ENCODE measurements at regions not wholly inside any gene's neighbourhood (a gene's known extent, or its start where the extent isn't known, plus 50 kb on each side); places are given as distances from the start of the nearest gene placed in this dataset.
A peak's percentile ranks its signal among the peaks of the same experiment; 100 is the strongest.

DNA sequence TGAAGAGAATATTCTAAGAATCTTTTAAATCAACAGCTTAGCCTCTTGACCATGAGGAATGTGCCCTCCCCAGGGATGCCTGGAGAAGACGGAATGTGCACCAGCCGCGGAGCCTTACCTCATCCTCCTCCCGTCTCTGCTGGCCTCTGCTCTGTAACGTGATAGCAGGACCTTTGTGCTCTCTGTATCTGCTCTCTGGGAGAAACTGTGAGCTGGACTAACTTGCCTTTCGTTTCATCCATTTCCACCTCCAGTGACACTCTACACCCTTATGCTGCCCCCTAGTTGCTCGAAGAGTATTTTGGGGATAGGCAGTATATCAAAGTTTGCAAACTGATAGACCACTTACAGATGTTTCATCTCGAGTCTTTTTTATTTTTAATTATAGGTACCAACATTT is 141.4 kb downstream of the NPR3 start:
- peak; percentile 83 to 85 for TF ChIP-seq RAD21 (conservative IDR thresholded peaks at IDR 0.05 in 1 of 2, IDR thresholded peaks at IDR 0.05 in 1 of 2)
- TF ChIP-seq, protein P1, sequence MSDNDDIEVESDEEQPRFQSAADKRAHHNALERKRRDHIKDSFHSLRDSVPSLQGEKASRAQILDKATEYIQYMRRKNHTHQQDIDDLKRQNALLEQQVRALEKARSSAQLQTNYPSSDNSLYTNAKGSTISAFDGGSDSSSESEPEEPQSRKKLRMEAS (IDR thresholded peaks at IDR 0.05), result 0 out of 2 replicates have a peak, but pooled peaks have one; percentile 39
- TF ChIP-seq, protein P2, sequence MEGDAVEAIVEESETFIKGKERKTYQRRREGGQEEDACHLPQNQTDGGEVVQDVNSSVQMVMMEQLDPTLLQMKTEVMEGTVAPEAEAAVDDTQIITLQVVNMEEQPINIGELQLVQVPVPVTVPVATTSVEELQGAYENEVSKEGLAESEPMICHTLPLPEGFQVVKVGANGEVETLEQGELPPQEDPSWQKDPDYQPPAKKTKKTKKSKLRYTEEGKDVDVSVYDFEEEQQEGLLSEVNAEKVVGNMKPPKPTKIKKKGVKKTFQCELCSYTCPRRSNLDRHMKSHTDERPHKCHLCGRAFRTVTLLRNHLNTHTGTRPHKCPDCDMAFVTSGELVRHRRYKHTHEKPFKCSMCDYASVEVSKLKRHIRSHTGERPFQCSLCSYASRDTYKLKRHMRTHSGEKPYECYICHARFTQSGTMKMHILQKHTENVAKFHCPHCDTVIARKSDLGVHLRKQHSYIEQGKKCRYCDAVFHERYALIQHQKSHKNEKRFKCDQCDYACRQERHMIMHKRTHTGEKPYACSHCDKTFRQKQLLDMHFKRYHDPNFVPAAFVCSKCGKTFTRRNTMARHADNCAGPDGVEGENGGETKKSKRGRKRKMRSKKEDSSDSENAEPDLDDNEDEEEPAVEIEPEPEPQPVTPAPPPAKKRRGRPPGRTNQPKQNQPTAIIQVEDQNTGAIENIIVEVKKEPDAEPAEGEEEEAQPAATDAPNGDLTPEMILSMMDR (IDR thresholded peaks at IDR 0.05), result peak; percentile 79
- TF ChIP-seq, protein P3, sequence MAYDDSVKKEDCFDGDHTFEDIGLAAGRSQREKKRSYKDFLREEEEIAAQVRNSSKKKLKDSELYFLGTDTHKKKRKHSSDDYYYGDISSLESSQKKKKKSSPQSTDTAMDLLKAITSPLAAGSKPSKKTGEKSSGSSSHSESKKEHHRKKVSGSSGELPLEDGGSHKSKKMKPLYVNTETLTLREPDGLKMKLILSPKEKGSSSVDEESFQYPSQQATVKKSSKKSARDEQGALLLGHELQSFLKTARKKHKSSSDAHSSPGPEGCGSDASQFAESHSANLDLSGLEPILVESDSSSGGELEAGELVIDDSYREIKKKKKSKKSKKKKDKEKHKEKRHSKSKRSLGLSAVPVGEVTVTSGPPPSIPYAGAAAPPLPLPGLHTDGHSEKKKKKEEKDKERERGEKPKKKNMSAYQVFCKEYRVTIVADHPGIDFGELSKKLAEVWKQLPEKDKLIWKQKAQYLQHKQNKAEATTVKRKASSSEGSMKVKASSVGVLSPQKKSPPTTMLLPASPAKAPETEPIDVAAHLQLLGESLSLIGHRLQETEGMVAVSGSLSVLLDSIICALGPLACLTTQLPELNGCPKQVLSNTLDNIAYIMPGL (CRISPR knock-in tag; IDR thresholded peaks at IDR 0.05; ENCODE audit: borderline replicate concordance), result no peak
- peak; percentile 90 for TF ChIP-seq SMC3 (IDR thresholded peaks at IDR 0.05)
- TF ChIP-seq NR3C1 (IDR thresholded peaks at IDR 0.05), result no peak
- no peak overlapping the region for H3K4me3 ChIP-seq
- WGBS (ENCODE audit: missing lambda C conversion rate), result 2% methylated on average over 8 of the region's 8 CpGs
- ChIA-PET CTCF (interaction anchor here (0.6 to 3.9 kb wide), 40 partner anchors 9 to 423 kb away, joined by 3 to 26 read pairs (median 4); partner anchors contain the start of gene NPR3), POLR2A (no interaction called here)
- peaks cover 16% of the 10 kb centered on the region for H3K4me1 ChIP-seq
- DNase-seq (ENCODE audit: low read depth in 1 of 2, low spot score in 1 of 2) (peak; percentile 15 to 83), ATAC-seq (peak; percentile 88 to 96), FAIRE-seq (no peak)
- H3K9me3 ChIP-seq, result no peaks in the 10 kb centered on the region; the same call in 2 of the 3 replicates
- H3K4me2 ChIP-seq, result peak overlapping the region; percentile 65
- H3K27ac ChIP-seq, result peak overlapping the region; percentile 62 to 79

DNA sequence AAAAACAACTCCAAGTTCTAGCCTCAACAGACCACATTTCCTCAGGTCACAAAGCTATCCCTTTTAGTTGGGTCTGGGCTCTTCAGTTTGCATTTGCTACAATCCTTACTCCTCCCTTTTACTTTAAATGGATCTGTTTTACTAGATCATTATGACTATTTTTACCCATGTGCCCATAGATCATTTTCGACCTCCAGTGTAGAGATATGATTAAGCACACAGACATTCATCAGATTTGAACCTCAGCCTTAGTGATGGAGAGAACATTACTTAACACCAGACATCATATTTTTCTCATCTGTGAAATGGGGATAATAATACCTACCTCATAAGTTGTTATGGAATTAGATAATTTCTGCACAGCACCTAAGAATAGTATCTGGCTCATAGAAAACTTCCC is 141.9 kb downstream of the NPR3 start:
- TF ChIP-seq BHLHE40 (IDR thresholded peaks at IDR 0.05; ENCODE audit: low read depth, low read length), result no peak
- TF ChIP-seq MAFK (IDR thresholded peaks at IDR 0.05; ENCODE audit: partially characterized antibody), result no peak
- TF ChIP-seq, protein P1 (IDR thresholded peaks at IDR 0.05), result no peak
- no peak for TF ChIP-seq FOXS1 (CRISPR knock-in tag; IDR thresholded peaks at IDR 0.05)
- TF ChIP-seq SMC3 (IDR thresholded peaks at IDR 0.05), result no peak
- no peak for TF ChIP-seq KDM1A (IDR thresholded peaks at IDR 0.05; ENCODE audit: low read depth)
- Histone ChIP-seq H3K9me3 (no peaks in the 10 kb centered on the region; the same call in 2 of the 3 replicates), H3K4me3 (no peak overlapping the region), H3K4me2 (peak overlapping the region; percentile 65), H3K4me1 (peaks cover 16% of the 10 kb centered on the region), H3K27ac (peak overlapping the region; percentile 62 to 79; a peak in 4 of 6 replicates)
- DNase-seq (ENCODE audit: low read depth in 1 of 2, low spot score in 1 of 2) (no peak), FAIRE-seq (no peak), ATAC-seq (peak in 1 of 2 experiments; percentile 10; a peak in 1 of 6 replicates)
- WGBS (ENCODE audit: missing lambda C conversion rate), result 13% methylated on average over 1 of the region's 1 CpG
- CTCF ChIA-PET, result interaction anchor here (0.6 to 3.9 kb wide), 33 partner anchors 9 to 422 kb away, joined by 3 to 26 read pairs (median 3); partner anchors contain the start of gene NPR3
- POLR2A ChIA-PET, result no interaction called here

DNA sequence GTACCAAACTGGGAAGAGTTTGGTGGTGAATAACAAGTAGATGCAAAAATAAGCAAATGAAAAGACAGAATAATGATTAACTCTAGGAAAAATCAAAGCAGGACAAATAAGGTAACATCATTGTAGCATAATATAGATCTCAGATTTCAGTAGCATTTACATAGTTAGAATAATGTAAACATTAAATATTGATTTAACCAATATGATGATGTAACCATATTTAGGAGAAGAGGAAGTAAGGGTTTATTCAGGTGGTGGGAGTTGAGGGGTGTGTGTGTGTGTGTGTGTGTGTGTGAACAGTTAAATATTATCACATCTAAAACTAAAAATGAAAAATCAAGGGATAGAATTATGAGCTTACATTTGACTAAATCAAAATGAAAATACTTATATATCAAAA is 143.4 kb downstream of the NPR3 start:
- no peak for FAIRE-seq
- H3K4me3 ChIP-seq, result no peak overlapping the region
- ATAC-seq, result no peak
- CTCF ChIA-PET, result interaction anchor here (1.0 to 3.9 kb wide), 3 partner anchors 9 to 146 kb away, joined by 5 to 26 read pairs (median 16); no protein-coding TSS in a partner anchor
- H3K27ac ChIP-seq, result no peak overlapping the region
- peaks cover 9% of the 10 kb centered on the region; the same call in 2 of the 3 replicates for H3K9me3 ChIP-seq
- peaks cover 16% of the 10 kb centered on the region for H3K4me1 ChIP-seq
- no peak for DNase-seq (ENCODE audit: low read depth in 1 of 2, low spot score in 1 of 2)
- POLR2A ChIA-PET, result no interaction called here
- H3K4me2 ChIP-seq, result no peak overlapping the region
- TF ChIP-seq EHMT2 (IDR thresholded peaks at IDR 0.05; ENCODE audit: low read depth) (no peak), HDAC2 (IDR thresholded peaks at IDR 0.05) (no peak), CEBPB (IDR thresholded peaks at IDR 0.05) (no peak), CBX2 (IDR thresholded peaks at IDR 0.05; ENCODE audit: borderline replicate concordance, low read depth) (no peak), HOXB5 (CRISPR knock-in tag; IDR thresholded peaks at IDR 0.05) (no peak), ZFP36 (IDR thresholded peaks at IDR 0.05; ENCODE audit: borderline replicate concordance, partially characterized antibody) (no peak), RNF2 (IDR thresholded peaks at IDR 0.05; ENCODE audit: borderline replicate concordance, low read depth) (no peak), KDM1A (IDR thresholded peaks at IDR 0.05; ENCODE audit: low read depth) (no peak), SREBF2 (IDR thresholded peaks at IDR 0.05) (no peak), CBX8 (IDR thresholded peaks at IDR 0.05) (no peak), NPAS2 (CRISPR knock-in tag; IDR thresholded peaks at IDR 0.05; ENCODE audit: borderline replicate concordance) (no peak), EP300 (IDR thresholded peaks at IDR 0.05) (no peak)
- TF ChIP-seq, protein P4, sequence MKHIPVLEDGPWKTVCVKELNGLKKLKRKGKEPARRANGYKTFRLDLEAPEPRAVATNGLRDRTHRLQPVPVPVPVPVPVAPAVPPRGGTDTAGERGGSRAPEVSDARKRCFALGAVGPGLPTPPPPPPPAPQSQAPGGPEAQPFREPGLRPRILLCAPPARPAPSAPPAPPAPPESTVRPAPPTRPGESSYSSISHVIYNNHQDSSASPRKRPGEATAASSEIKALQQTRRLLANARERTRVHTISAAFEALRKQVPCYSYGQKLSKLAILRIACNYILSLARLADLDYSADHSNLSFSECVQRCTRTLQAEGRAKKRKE (CRISPR knock-in tag; IDR thresholded peaks at IDR 0.05; ENCODE audit: low read depth), result no peak
- TF ChIP-seq, protein P5, sequence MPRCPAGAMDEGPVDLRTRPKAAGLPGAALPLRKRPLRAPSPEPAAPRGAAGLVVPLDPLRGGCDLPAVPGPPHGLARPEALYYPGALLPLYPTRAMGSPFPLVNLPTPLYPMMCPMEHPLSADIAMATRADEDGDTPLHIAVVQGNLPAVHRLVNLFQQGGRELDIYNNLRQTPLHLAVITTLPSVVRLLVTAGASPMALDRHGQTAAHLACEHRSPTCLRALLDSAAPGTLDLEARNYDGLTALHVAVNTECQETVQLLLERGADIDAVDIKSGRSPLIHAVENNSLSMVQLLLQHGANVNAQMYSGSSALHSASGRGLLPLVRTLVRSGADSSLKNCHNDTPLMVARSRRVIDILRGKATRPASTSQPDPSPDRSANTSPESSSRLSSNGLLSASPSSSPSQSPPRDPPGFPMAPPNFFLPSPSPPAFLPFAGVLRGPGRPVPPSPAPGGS (IDR thresholded peaks at IDR 0.05), result no peak
- TF ChIP-seq, protein P2 (IDR thresholded peaks at IDR 0.05), result no peak

Data from A549 (cell line).